Stimulated activated CD4-positive, alpha-beta T cell treated with anti-CD3 and anti-CD28 coated beads, Interleukin-2, amount 100 ng/mL, for 24 hours (primary cell): ENCODE measurements at regions not wholly inside any gene's neighbourhood (a gene's known extent, or its start where the extent isn't known, plus 50 kb on each side); places are given as distances from the start of the nearest gene placed in this dataset.
"Not testable (repeated sequence)": the region's sequence is repeated elsewhere in the genome, so short reads cannot be mapped to it uniquely, and the experiment has no call there.

Experiments used
- DNase-seq, 2 donors: peaks; one replicate each; pipeline ENCODE4 v3.0.0-alpha.2; 2020

DNA sequence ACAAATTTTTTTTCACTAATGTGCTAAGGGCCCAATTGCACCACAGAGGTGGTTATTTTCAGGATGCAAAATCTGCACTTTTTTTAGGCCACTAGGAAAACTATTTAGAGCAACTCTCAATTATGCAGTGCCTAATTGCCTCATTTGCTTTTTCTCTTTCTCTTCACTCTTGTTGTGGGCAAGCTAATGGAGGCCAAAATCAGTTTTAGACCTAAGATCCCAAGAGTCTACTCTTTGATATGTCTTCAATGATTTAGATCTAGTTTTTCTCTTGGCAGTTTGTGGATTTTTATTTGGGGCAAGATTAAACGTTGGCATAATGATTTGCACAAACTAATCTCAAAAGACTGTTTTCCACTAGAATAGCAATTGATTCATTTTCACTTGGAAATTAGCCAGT, 1996.9 kb downstream of the LRRC4C start:
- no peak for DNase-seq

DNA sequence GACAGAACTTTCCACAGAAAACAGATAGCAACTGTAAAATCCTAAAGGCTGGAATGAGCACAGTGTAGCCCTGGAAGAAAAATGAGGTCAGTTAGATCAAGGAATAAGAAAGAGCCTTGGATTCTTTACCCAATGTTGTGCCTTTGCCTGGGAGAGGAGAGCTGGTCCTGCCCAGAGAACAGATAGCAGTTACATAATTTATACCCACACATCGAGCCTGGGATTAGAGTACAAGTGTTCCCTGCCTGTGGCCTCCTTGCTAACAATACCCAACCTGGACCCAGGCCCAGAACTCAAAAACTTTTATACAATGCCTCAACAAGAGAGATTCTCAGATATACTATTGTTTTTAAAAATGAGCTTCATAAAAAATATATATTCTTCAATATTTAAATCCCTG, 1998.4 kb downstream of the LRRC4C start:
- DNase-seq, result no peak

DNA sequence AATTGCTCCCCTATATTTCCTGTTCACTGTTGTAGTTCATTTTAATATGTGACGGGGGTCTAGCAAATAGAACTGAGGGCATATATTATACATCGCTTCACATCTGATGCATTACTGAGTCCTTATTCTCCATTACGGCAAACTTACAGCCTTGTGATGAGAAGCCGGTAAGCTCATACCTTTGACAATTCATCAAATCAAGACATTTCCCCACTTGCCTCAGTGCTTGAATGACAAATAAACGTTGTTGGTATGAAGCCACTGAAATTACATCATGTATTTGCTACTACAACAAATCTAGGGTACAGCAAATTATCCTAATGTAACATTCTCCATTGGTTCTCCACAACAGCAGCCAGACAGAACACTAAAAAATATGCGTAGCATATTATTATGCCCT, 1999.8 kb downstream of the LRRC4C start:
- DNase-seq, result no peak

DNA sequence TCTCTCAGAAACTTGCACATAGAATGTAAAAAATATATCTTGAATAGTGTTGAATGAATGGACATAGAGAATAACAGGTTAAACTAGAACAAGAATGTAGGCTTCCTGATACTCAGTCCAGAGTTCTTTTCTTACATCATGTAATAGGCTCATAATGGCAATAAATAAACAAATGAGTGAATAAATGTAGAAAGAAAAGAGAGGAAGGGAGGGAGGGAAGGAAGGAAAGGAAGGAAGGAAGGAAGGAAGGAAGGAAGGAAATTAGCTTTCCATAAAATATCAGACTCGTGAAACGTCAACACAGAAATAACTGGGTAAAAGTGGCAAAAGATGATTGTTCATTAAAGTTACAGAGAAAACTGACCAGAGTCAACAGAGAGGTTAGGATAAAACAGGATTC, 2001.0 kb downstream of the LRRC4C start:
- no peak for DNase-seq

DNA sequence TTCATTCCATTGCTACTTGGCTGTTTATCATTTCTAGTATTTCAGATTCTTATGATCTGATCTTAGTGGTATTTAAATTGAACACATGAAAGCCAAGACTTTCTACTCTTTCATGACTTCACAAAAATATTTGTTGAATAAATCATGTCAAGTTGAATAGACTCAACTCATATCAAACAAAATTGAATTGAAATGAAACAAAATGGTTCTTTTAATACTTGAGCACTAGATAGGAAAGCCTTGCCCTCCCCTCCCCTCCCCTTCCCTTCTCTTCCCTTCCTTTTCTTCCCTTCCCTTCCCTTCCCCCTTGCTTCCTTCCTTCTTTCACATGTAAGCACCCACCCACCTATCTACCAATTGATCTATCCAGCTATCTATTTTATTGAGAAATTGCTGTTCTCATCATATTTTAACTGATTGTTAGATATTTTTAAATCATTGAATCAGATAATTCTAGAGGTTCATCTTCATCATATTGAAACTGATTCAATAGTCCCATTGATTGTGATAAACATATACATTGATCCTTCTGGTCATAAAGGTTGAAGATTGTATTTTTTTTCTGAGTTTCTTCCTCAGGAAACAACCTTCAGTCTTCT, 2015.9 kb downstream of the LRRC4C start:
- DNase-seq, result no peak

DNA sequence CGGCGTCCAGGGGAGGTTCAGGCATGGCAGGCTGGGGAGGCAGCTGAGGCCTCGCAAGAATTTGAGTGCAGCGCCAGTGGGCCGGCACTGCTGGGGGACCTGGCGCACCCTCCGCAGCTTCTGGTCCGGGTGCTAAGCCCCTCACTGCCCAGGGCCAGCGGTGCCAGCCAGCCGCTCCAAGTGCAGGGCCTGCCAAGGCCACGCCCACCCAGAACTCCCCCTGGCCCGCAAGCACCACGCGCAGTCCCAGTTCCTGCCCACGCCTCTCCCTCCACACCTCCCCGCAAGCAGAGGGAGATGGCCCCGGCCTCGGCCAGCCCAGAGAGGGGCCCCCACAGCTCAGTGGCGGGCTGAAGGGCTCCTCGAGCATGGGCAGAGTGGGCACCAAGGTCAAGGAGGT, 2017.3 kb downstream of the LRRC4C start:
- no peak for DNase-seq

DNA sequence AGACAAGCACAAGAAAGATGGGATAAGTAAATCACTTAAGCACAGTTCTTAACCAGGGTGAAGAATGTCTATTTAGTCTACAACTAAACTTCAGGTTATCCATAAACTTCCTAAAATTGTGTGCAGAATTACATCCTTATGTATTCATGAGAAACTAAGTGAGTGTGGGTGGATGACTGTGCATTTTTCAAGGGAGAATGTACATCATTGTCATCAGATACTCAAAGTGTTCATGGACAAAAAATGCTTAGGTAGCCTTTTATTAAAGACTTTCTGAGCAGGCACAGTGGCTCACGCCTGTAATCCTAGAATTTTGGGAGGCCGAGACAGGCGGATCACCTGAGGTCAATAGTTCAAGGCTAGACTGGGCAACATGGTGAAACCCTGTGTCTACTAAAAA, 2023.8 kb downstream of the LRRC4C start:
- DNase-seq, result no peak

DNA sequence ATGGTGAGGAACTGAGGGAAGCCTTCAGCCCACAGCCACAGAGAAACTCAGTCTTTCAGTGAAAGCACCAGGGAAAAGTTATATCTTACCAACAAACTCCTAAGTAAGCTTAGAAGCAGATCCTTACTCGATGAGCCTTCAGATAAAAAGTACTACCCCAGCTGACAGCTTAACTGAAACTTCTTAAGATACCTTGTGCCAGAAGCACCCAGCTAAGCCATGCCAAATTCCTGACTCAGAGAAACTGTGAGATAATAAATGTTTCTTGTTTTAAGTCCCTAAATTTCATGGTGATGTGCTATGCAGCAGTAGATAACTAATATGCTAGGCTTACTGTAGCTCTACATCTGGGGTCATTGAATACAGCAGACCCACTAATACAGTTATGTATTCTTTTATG, 2025.0 kb downstream of the LRRC4C start:
- no peak for DNase-seq

DNA sequence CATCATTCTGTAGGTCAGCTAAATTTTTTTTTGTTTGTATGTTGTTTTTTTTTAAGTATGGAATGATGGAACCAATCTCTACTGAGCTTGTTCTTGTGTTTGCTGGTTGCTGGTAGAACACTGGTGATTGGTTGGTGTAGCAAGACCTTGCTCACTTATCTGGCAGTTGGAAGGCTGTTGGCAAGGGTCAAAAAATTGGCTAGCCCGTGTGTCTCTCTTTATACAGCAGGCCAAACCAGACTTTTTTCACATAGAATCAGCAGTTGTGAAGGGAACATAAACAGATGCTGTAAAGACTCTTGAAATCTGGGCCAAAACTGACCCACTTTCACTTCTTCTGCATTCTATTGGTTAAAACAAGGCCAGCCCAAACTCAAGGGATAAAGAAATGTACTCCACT, 2026.5 kb downstream of the LRRC4C start:
- DNase-seq, result no peak

DNA sequence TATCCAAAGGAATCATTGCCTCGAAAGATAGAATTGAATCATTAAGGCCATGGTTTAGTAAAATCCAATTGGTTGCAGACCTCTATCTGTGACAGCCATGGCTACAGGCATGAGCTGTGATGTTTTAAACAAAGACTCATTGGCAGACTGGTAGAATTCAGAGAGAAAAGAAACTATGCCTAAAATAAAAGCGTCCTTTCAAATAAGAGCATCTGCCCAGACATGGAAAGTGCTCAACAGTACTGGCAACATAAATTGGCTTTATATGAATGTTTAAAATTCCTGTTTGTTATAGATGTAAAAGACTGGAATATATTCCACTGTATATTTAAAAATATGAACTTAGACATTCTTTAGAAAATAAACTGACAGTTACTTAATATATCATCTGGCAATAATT, 2034.2 kb downstream of the LRRC4C start:
- no peak for DNase-seq

DNA sequence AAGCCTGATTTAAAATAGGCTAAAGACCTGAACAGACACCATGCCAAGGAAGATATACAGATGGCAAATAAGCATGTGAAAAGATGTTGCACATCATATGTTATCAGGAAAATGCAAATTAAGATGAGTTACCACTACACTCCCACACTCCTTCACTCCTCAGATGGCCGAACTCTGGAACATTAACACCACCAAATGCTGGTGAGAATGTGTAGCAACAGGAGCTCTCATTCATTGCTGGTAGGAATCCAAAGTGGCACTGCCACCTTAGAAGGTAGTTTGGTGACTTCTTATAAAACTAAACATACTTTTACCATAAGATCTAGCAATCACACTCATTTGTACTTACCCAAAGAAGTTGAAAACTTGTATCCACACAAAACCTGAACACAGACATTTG, 2047.3 kb downstream of the LRRC4C start:
- no peak for DNase-seq

DNA sequence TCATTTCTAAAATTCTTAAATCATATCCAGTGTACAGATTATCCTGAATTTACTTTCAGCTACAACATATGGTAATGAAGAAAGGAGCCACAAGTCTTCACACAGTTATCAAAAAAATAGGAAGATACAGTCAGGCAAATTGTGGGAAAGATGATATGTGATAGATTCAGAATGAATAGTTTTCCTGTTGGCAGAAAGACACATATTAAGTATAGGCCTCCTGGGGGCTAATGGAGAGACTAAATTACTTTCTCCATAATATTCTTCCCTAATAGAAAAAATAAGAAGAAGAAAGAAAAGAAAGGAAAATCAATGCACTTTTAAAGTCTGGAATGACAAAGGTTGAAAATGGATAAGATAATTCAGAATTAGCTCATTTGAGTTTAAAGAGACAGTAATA, 2073.5 kb downstream of the LRRC4C start:
- DNase-seq, result no peak

DNA sequence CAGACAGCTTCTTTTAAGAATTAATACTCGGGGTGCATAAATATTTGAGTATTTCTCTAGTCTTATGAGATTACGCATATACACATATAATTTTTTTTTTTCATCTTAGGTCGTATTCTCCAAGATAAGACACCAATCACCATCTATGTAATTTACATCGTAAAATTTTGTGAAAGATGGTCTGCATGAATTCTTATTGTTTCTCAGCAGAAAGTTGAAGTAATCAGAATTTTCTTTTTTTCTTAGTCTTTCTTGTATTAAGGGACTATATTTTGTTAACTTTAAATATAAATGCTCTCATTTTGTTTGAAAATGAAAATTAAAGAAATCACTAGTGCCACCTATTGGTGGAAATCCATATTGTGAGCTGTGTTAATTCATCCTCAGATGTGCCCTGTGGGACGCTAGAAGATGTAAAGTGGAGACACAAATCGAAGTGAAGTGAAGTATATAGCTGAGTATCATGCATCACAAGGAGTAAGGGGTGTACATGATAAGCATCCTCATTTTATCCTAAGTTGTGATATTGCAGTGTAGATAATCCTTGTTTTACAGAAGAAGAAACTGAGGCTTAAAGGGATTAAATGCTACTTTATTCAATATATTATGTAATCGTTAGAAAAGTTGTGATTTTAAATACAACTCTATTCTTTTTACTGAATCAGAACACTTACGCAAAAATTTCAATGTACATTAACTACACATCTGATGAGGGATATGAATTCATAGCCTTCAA, 2084.3 kb downstream of the LRRC4C start:
- no peak for DNase-seq

DNA sequence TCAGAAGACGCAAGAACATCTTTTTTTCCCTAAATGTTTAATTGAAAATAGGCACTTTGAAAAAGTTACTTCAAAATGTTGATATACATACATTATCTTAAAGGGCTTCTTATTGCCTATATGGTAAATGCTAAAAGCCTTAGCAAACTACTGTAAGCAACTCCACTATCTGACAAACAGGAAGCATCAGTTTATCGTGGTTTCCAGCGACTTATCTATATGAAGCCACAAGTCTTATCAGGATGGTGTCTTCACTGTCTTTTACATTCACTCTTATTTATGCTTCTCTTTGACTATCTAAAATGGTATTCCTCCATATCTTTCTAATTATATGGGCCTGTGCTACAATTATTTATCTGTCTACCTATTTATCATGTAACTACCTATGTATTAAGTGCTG, 2091.9 kb downstream of the LRRC4C start:
- no peak for DNase-seq

DNA sequence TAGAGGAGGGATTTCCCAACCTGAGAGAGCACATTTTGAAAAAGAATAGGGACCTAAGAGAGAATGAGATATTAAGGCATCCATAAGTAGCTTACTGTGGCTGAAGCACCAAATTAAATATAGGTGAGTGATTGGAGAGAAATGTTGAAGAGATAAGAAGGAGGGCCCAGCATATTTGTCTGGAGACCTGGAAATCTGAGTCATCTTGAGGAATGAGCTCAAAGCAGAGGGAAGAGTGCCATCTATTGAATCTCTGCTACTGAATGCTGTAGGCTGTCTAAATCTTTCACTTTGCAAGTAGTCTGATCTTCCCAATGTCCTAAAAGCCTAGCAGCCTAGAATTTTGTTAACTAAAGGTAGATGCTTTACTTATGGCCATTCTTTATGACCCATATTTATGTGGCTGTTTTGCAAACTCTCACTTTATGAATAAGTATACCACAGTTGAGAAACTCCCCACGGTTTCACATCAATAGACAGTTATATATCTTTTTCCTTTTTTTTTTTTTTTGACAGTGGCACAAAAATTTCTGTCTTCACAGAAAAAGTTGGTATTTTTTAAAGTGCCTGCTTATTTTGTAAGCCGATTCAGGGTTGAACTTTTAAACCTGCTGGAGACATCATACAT, 2093.5 kb downstream of the LRRC4C start:
- no peak for DNase-seq

DNA sequence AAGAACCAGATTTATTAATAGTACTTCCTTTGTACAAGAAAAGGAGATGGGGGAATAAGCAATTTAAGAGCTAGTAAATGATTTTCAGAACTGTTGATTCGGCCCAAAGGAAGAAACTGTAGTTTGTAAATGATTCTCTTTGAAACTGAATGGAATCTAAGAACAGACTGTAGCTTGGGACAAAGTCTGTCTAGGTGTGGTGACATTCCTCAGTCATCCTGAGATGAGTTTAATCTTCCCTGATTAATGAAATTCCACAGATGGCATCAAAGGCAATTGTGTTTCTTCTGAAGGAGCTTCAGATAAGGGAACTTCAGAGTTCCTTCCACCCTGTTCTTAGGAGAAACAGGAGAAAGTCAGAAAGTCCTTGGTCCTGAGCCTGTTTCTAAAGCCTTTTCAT, 2095.9 kb downstream of the LRRC4C start:
- no peak for DNase-seq

DNA sequence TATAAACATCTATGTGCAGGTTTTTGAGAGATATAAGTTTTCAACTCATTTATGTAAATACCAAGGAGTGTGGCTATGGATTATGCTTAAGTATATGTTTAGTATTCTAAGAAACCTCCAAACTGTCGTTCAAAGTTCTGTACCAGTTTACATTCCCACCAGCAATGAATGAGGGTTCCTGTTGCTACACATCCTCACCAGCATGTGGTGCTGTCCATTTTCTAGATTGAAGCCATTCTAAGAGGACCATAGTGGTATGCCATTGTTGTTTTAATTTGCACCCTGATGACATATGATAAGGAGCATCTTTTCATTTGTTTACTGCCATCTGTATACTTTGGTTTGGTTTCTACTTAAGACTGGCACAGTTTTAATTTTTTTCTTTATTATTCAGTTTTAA, 2097.9 kb downstream of the LRRC4C start:
- no peak for DNase-seq

DNA sequence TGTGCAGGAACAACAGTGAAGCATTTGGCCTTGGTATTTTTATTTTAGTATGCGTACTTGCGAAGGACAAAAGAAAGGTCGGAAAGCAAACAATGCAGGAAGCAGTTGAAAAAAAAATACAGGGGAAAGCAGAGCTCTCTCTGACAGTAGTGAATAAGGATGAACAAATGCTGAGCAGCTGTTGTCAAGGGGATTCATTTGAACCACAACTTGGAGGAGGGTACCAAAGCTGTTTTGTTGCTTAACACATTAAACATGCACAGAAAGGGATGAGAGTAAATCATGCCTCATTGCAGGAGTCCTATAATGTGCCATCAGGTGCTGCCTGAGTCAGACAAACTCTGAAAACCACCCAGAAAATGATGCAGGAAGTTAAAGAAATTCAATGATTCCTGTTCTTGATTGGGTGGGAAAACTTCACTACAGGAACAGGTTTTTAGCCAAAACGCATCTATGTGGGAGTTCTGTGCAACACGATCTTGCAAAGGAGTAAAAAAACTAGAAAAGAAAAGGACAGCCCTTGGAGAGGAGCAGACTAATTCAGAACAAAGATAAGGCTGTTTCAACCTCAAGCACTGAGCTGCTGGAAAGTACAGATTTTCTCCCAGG, 2113.5 kb downstream of the LRRC4C start:
- DNase-seq, result no peak

DNA sequence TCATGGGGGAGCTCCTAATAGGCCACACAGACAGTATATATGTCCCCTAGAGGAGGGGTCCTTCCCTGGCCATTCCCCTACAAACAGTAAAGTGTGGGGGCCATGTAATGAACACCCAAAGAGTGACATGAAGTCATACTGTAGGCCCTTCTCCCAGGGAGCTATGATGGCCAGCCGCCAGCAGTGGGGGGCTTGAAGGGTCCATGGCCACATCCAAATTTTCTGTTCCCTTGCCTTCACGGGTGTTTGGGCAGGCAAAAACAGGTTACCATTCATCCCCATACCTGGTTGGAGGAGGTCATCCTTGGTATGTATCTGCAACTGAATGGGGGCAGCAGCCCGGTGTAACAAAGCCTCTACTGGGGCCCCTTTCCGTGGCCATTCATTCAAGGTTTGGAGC, 2118.0 kb downstream of the LRRC4C start:
- DNase-seq, result no peak

DNA sequence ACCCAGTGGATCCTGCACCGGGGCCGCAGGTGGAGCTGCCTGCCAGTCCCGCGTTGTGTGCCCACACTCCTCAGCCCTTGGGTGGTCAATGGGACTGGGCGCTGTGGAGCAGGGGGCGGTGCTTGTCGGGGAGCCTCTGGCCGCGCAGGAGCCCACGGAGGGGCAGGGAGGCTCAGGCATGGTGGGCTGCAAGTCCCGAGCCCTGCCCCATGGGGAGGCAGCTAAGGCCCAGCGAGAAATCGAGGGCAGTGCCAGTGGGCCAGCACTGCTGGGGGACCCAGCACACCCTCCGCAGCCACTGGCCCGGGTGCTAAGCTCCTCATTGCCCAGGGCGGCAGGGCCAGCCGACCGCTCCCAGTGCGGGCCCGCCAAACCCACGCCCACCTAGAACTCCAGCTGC, 2126.4 kb downstream of the LRRC4C start:
- DNase-seq, result not testable (repeated sequence)

DNA sequence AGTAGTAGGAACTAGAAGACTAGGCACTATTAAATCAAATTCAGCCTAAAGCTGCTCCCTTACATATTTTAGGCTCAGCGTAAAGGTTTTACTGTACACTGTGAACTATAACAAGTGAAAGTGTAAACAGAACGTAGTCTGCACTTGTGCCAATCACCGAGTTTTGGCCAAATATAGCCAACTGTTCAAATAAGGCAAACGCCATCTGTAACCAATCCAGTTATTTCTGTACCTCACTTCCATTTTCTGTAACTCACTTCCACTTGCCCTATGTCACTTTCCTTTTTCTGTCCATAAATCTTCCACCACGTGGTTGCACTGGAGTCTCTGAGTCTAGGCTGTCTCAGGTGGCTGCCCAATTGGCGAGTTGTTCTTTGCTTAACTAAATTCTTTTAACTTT, 2132.2 kb downstream of the LRRC4C start:
- DNase-seq, result no peak

DNA sequence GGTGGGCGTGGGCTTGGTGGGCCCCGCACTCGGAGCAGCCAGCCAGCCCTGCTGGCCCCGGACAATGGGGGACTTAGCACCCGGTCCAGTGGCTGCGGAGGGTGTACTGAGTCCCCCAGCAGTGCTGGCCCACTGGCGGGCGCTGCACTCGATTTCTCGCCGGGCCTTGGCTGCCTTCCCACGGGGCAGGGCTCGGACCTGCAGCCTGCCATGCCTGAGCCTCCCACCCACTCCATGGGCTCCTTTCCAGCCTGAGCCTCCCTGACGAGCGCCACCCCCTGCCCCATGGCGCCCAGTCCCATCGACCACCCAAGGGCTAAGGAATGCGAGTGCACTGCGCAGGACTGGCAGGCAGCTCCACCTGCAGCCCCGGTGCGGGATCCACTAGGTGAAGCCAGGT, 2147.6 kb downstream of the LRRC4C start:
- not testable (repeated sequence) for DNase-seq

DNA sequence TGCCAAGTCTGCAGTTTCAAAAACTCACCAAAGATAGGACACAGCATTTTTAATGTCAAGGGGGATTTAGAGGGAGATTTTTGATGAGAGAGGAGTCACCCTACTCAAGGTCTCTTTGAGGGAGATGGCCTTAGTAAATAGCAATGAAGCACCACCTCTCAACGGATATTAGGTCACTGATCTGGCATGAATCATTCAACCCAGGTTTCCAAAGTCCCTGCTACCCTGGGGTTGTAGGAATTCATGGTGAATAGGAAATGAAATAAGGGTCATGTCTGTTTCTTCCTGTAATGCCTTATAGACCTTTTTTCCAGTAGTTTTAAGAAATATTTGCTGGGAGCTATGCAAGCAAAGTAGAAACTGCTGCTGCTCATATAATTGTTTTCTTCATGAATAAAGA, 2154.9 kb downstream of the LRRC4C start:
- DNase-seq, result no peak

DNA sequence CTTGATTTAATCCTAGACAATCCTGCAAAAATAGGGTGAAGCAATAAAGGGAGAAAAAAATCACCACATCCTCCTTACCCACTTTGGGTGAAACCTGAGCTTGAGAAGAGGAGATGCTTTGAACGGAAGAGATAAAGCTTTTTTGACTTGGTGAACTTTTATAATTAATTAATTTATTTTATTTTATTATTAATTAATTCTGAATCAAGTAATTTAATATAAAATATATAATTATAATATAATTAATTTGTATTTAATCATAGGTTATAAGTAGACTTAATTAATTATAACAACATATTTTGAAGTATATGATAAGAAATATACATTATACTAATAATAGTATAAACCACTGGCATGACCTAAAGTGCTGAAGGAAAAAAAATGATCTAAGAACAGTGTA, 2164.8 kb downstream of the LRRC4C start:
- DNase-seq, result no peak
